Stimulated activated CD4-positive, alpha-beta T cell treated with anti-CD3 and anti-CD28 coated beads, Interleukin-15, amount 100 ng/mL, for 48 hours (primary cell): ENCODE measurements at regions not wholly inside any gene's neighbourhood (a gene's known extent, or its start where the extent isn't known, plus 50 kb on each side); places are given as distances from the start of the nearest gene placed in this dataset.
"Not testable (repeated sequence)": the region's sequence is repeated elsewhere in the genome, so short reads cannot be mapped to it uniquely, and the experiment has no call there.

ENCODE experiments used
- DNase-seq, 2 donors: peaks; one replicate each; pipeline ENCODE4 v3.0.0-alpha.2; 2020; ENCODE audit warnings: low read depth in 2 of 2

- no peak for DNase-seq
Measured at GRCh38 chr18:39611381-39612100, 2045.9 kb upstream of the CELF4 start.

GRCh38 chr18:39607034-39607433, 2041.4 kb upstream of the CELF4 start:
- DNase-seq: no peak

GRCh38 chr18:39604836-39605235, 2039.2 kb upstream of the CELF4 start:
- DNase-seq: no peak

GRCh38 chr18:39602131-39602530, 2036.5 kb upstream of the CELF4 start:
- no peak for DNase-seq

GRCh38 chr18:39600894-39601293, 2035.3 kb upstream of the CELF4 start:
- no peak for DNase-seq

GRCh38 chr18:39599251-39599650, 2033.7 kb upstream of the CELF4 start:
- no peak for DNase-seq

GRCh38 chr18:39596891-39597290, 2031.3 kb upstream of the CELF4 start:
- DNase-seq: no peak

- DNase-seq: no peak
Measured at GRCh38 chr18:39596221-39596620, 2030.6 kb upstream of the CELF4 start.

GRCh38 chr18:39594206-39594605, 2028.6 kb upstream of the CELF4 start:
- DNase-seq: no peak

- DNase-seq: no peak
Measured at GRCh38 chr18:39591649-39592048, 2026.1 kb upstream of the CELF4 start.

- no peak for DNase-seq
Measured at GRCh38 chr18:39589496-39589895, 2023.9 kb upstream of the CELF4 start.

- no peak for DNase-seq
Measured at GRCh38 chr18:39587586-39587985, 2022.0 kb upstream of the CELF4 start.

- DNase-seq: no peak
Measured at GRCh38 chr18:39586741-39587140, 2021.1 kb upstream of the CELF4 start.

GRCh38 chr18:39574897-39575296, 2009.3 kb upstream of the CELF4 start:
- no peak for DNase-seq

GRCh38 chr18:39571511-39571910, 2005.9 kb upstream of the CELF4 start:
- no peak for DNase-seq

GRCh38 chr18:39565551-39566230, 2000.1 kb upstream of the CELF4 start:
- not testable (repeated sequence) for DNase-seq

- no peak for DNase-seq
Measured at GRCh38 chr18:39564716-39565115, 1999.1 kb upstream of the CELF4 start.

GRCh38 chr18:39561126-39561525, 1995.5 kb upstream of the CELF4 start:
- DNase-seq: no peak

- DNase-seq: no peak
Measured at GRCh38 chr18:39558658-39559057, 1993.1 kb upstream of the CELF4 start.

- no peak for DNase-seq
Measured at GRCh38 chr18:39555496-39555895, 1989.9 kb upstream of the CELF4 start.

GRCh38 chr18:39550701-39551100, 1985.1 kb upstream of the CELF4 start:
- DNase-seq: no peak

GRCh38 chr18:39549144-39549543, 1983.5 kb upstream of the CELF4 start:
- no peak for DNase-seq

GRCh38 chr18:39531659-39532058, 1966.1 kb upstream of the CELF4 start:
- no peak for DNase-seq

- DNase-seq: no peak
Measured at GRCh38 chr18:39529358-39529757, 1963.8 kb upstream of the CELF4 start.
